Activated effector memory CD4-positive, alpha-beta T cell treated with anti-CD3 and anti-CD28 coated beads, Interleukin-2, amount 50 U/mL, for 16 hours (primary cell): ENCODE measurements at regions not wholly inside any gene's neighbourhood (a gene's known extent, or its start where the extent isn't known, plus 50 kb on each side); places are given as distances from the start of the nearest gene placed in this dataset.

Experiments used
- DNase-seq: peaks from one replicate; pipeline ENCODE4 v3.0.0-alpha.2; 2020

GRCh38 chr11:116096272-116096995 is 592.2 kb upstream of the CADM1 start:
- DNase-seq, result no peak

- DNase-seq, result no peak
Measured at GRCh38 chr11:116093481-116094270, 589.5 kb upstream of the CADM1 start.

- no peak for DNase-seq
Measured at GRCh38 chr11:116093065-116093464, 588.9 kb upstream of the CADM1 start.

- no peak for DNase-seq
Measured at GRCh38 chr11:116086426-116086825, 582.2 kb upstream of the CADM1 start.

GRCh38 chr11:116085031-116085635 is 580.9 kb upstream of the CADM1 start:
- DNase-seq, result no peak

- no peak for DNase-seq
Measured at GRCh38 chr11:116084511-116084910, 580.3 kb upstream of the CADM1 start.

GRCh38 chr11:116082256-116082655 is 578.0 kb upstream of the CADM1 start:
- no peak for DNase-seq

GRCh38 chr11:116079580-116079979 is 575.4 kb upstream of the CADM1 start:
- no peak for DNase-seq

GRCh38 chr11:116078101-116078591 is 573.9 kb upstream of the CADM1 start:
- no peak for DNase-seq

GRCh38 chr11:116077092-116077491 is 572.9 kb upstream of the CADM1 start:
- no peak for DNase-seq

GRCh38 chr11:116073854-116074837 is 569.9 kb upstream of the CADM1 start:
- DNase-seq, result no peak

- DNase-seq, result no peak
Measured at GRCh38 chr11:116072601-116073410, 568.6 kb upstream of the CADM1 start.

GRCh38 chr11:116072133-116072532 is 567.9 kb upstream of the CADM1 start:
- DNase-seq, result no peak

GRCh38 chr11:116071241-116071640 is 567.0 kb upstream of the CADM1 start:
- no peak for DNase-seq

- DNase-seq, result no peak
Measured at GRCh38 chr11:116070520-116070919, 566.3 kb upstream of the CADM1 start.

- DNase-seq, result no peak
Measured at GRCh38 chr11:116066777-116067176, 562.6 kb upstream of the CADM1 start.

GRCh38 chr11:116065986-116066385 is 561.8 kb upstream of the CADM1 start:
- DNase-seq, result no peak

- no peak for DNase-seq
Measured at GRCh38 chr11:116065191-116065895, 561.1 kb upstream of the CADM1 start.

- no peak for DNase-seq
Measured at GRCh38 chr11:116062490-116063171, 558.4 kb upstream of the CADM1 start.

- no peak for DNase-seq
Measured at GRCh38 chr11:116062129-116062489, 557.9 kb upstream of the CADM1 start.
